HEK293 (cell line): ENCODE measurements at regions not wholly inside any gene's neighbourhood (a gene's known extent, or its start where the extent isn't known, plus 50 kb on each side); places are given as distances from the start of the nearest gene placed in this dataset.

Source experiments
- CTCF ChIA-PET: fragments of 350-600 bp; formaldehyde crosslinking; extraction: SDS; loops from one replicate; lab custom pipeline; 2021; ENCODE audit warnings: antibody characterized with exemption; lab: Yijun Ruan, JAX
- POLR2A ChIA-PET: fragments of 300-600 bp; formaldehyde crosslinking; extraction: SDS; loops from one replicate; lab custom pipeline; 2020; ENCODE audit warnings: antibody characterized with exemption, inconsistent platforms; lab: Yijun Ruan, JAX
- H3K27ac ChIP-seq: fragments of 200-500 bp; sonication (Bioruptor generic); 2 replicates; pipeline ENCODE4 v1.5.1; 2014; ENCODE audit warnings: low read depth, low read length, control low read depth, inconsistent platforms; ENCODE audit errors: extremely low read depth
- H3K36me3 ChIP-seq, 2 experiments: fragments of 200-500 bp in 1 of 2; sonication (Bioruptor generic) in 1 of 2; 1 replicate in 1 of 2; 2 replicates in 1 of 2; pipeline ENCODE4 v1.5.1; 2014 to 2017; ENCODE audit warnings: inconsistent platforms in 2 of 2, low read length in 2 of 2; ENCODE audit not compliant: control insufficient read depth in 2 of 2, insufficient read depth in 1 of 2
- H3K4me1 ChIP-seq: fragments of 200-500 bp; sonication (Bioruptor generic); 2 replicates; pipeline ENCODE4 v1.5.1; 2014; ENCODE audit warnings: mild to moderate bottlenecking, low read length, inconsistent platforms; ENCODE audit not compliant: control insufficient read depth, insufficient read depth
- H3K4me3 ChIP-seq: 2 replicates; pipeline ENCODE4 v1.5.1; 2011; ENCODE audit warnings: low read depth, mild to moderate bottlenecking, control low read depth, low read length, moderate library complexity
- H3K9me3 ChIP-seq: fragments of 200-500 bp; sonication (Bioruptor generic); 2 replicates; pipeline ENCODE4 v1.5.1; 2014; ENCODE audit warnings: low read depth, low read length, inconsistent platforms; ENCODE audit not compliant: control insufficient read depth, insufficient read depth
- EGR2 ChIP-seq: fragments of 450-650 bp; formaldehyde crosslinking; IDR thresholded peaks from 2 replicates; pipeline ENCODE4 v1.5.1; 2016; ENCODE audit warnings: low read depth, missing biosample characterization, missing genetic modification characterization
- GFI1B ChIP-seq: fragments of 450-650 bp; formaldehyde crosslinking; IDR thresholded peaks from 2 replicates; pipeline ENCODE4 v1.5.1; 2016; ENCODE audit warnings: missing biosample characterization, missing genetic modification characterization
- GLI2 ChIP-seq: fragments of 450-650 bp; formaldehyde crosslinking; IDR thresholded peaks from 2 replicates; pipeline ENCODE4; 2017; ENCODE audit warnings: missing biosample characterization, missing genetic modification characterization, low read depth, borderline replicate concordance
- KLF10 ChIP-seq: fragments of 450-650 bp; IDR thresholded peaks from 2 replicates; pipeline ENCODE4 v1.5.1; 2018; ENCODE audit warnings: missing biosample characterization, mild to moderate bottlenecking, missing genetic modification characterization
- SP3 ChIP-seq: fragments of 450-650 bp; formaldehyde crosslinking; IDR thresholded peaks from 2 replicates; pipeline ENCODE4 v1.5.1; 2016; ENCODE audit warnings: missing biosample characterization, missing genetic modification characterization
- TCF7L2 ChIP-seq: IDR thresholded peaks from 2 replicates; pipeline ENCODE4 v1.6.1; 2011; ENCODE audit warnings: low read depth, mild to moderate bottlenecking, inconsistent platforms, low read length, moderate library complexity, borderline replicate concordance
- ZBTB48 ChIP-seq: fragments of 450-650 bp; formaldehyde crosslinking; IDR thresholded peaks from 2 replicates; pipeline ENCODE4 v1.5.1; 2016; ENCODE audit warnings: missing biosample characterization, missing genetic modification characterization
- ZBTB7A ChIP-seq: fragments of 450-650 bp; formaldehyde crosslinking; IDR thresholded peaks from 2 replicates; pipeline ENCODE4 v1.5.1; 2016; ENCODE audit warnings: low read depth, missing biosample characterization, missing genetic modification characterization
- ZBTB8A ChIP-seq: fragments of 450-650 bp; formaldehyde crosslinking; IDR thresholded peaks from 2 replicates; pipeline ENCODE4 v1.5.1; 2016; ENCODE audit warnings: missing biosample characterization, missing genetic modification characterization
- ZNF112 ChIP-seq: fragments of 450-650 bp; formaldehyde crosslinking; IDR thresholded peaks from 2 replicates; pipeline ENCODE4 v1.5.0; 2017; ENCODE audit warnings: missing biosample characterization, missing genetic modification characterization
- ZNF274 ChIP-seq, 2 experiments: fragments of 200-500 bp in 1 of 2; fragments of 450-650 bp in 1 of 2; sonication (Bioruptor generic) in 1 of 2; formaldehyde crosslinking in 1 of 2; IDR thresholded peaks; 2 replicates each; pipeline versions ENCODE4 v1.5.1 to v1.6.1; 2014 to 2016; ENCODE audit warnings: borderline replicate concordance in 1 of 2, inconsistent platforms in 1 of 2, low read length in 1 of 2, missing biosample characterization in 1 of 2, missing genetic modification characterization in 1 of 2
- ZNF302 ChIP-seq: fragments of 450-650 bp; formaldehyde crosslinking; IDR thresholded peaks from 2 replicates; pipeline ENCODE4 v1.5.1; 2016; ENCODE audit warnings: missing biosample characterization, missing genetic modification characterization, low read depth
- ZNF416 ChIP-seq: fragments of 450-650 bp; formaldehyde crosslinking; IDR thresholded peaks from 2 replicates; pipeline ENCODE4 v1.5.1; 2016; ENCODE audit warnings: missing biosample characterization, missing genetic modification characterization
- ZNF510 ChIP-seq: fragments of 450-650 bp; formaldehyde crosslinking; IDR thresholded peaks from 2 replicates; pipeline ENCODE4 v1.5.1; 2018; ENCODE audit warnings: mild to moderate bottlenecking, missing genetic modification characterization, missing biosample characterization; ENCODE audit not compliant: insufficient replicate concordance
- ZNF76 ChIP-seq: fragments of 450-650 bp; formaldehyde crosslinking; IDR thresholded peaks from 2 replicates; pipeline ENCODE4; 2016; ENCODE audit warnings: low read depth, missing biosample characterization, missing genetic modification characterization, borderline replicate concordance
- TF ChIP-seq, protein P1 (sequence below): fragments of 450-650 bp; formaldehyde crosslinking; IDR thresholded peaks from 2 replicates; pipeline ENCODE4 v1.5.1; 2016; ENCODE audit warnings: missing biosample characterization, missing genetic modification characterization
- TF ChIP-seq, protein P2 (sequence below): fragments of 450-650 bp; formaldehyde crosslinking; IDR thresholded peaks from 2 replicates; pipeline ENCODE4 v1.5.1; 2017; ENCODE audit warnings: missing biosample characterization, missing genetic modification characterization
- TF ChIP-seq, protein P3 (sequence below): fragments of 450-650 bp; formaldehyde crosslinking; IDR thresholded peaks from 2 replicates; pipeline ENCODE4 v1.5.1; 2016; ENCODE audit warnings: missing biosample characterization, missing genetic modification characterization
- TF ChIP-seq, protein P4 (sequence below): fragments of 450-650 bp; formaldehyde crosslinking; IDR thresholded peaks from 2 replicates; pipeline ENCODE4 v1.5.1; 2016; ENCODE audit warnings: missing biosample characterization, missing genetic modification characterization, low read depth
- TF ChIP-seq, protein P5 (sequence below): fragments of 450-650 bp; formaldehyde crosslinking; IDR thresholded peaks from 2 replicates; pipeline ENCODE4 v1.5.1; 2017; ENCODE audit warnings: missing biosample characterization, missing genetic modification characterization

DNA sequence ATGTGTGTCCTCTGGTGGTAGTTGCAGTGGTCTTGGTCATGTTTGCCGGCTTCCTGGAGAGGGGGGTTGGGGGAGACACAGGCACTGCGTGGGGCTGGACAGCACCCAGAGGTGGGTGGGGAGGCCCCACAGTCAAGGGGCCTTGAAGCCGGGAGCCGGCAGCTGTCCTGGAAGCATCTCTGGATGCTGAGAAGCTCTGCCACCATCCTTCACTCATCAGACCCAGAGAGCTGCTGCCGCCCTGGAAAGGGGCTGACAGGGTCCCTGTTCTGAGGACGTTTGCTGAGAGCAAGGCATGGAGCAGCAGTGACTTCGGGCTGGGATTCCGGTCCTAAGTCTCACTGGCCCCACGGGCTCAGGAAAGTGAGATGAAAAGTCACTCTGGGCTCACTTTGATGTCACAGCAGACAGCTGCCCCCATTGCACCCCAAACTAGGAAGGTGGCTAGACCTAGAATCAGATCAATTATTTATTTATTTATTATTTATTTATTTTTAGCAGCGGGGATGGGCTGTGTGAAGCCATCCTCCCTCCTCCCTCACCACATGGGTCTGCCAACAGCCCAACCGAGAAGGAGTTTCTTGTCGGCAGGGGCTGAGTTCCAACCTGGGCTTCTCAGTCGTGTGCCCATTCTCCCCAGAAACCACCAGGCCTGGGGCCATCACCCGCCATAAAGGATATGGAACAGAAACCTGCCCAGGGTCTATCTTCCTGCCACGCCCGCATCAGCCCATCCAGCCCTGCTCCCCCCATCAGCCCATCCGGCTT, 547.4 kb downstream of the PTPRU start (continued):
- TF ChIP-seq, protein P1, sequence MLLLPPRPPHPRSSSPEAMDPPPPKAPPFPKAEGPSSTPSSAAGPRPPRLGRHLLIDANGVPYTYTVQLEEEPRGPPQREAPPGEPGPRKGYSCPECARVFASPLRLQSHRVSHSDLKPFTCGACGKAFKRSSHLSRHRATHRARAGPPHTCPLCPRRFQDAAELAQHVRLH (tag by site-specific recombination) = no peak
- no peak for TF ChIP-seq ZBTB8A (tag by site-specific recombination)

DNA sequence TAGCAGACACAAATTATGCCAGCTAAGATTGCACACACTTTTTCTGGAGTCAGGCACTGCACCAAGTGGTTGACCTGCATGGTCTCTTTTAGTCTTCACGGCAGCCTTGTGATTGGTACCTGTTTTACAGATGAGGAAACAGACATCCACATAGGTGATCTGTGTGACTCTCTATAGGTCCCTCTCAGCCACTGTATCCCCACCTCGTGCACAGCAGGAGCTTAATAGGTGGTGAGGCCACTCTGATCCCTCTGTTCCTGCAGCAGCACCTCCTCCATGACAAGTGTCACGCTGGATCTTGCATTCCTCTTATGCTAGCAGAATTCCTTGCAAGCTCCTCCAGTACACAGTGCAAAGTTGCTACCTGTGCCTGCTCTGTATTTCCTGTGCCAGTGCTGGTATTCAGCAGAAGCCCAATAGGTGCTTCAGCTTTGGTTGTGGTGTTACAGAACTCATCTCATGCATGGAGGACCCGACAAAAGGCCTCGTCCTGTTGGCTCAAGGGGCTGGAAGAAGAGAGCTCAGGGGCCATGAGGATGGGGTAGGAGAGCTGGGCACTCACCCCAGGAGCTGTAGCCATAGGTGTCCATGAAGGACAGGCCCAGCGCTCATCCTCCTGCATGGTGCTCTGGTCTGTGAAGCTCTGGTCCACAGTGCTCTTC, 546.7 kb downstream of the PTPRU start:
- TF ChIP-seq, protein P2, sequence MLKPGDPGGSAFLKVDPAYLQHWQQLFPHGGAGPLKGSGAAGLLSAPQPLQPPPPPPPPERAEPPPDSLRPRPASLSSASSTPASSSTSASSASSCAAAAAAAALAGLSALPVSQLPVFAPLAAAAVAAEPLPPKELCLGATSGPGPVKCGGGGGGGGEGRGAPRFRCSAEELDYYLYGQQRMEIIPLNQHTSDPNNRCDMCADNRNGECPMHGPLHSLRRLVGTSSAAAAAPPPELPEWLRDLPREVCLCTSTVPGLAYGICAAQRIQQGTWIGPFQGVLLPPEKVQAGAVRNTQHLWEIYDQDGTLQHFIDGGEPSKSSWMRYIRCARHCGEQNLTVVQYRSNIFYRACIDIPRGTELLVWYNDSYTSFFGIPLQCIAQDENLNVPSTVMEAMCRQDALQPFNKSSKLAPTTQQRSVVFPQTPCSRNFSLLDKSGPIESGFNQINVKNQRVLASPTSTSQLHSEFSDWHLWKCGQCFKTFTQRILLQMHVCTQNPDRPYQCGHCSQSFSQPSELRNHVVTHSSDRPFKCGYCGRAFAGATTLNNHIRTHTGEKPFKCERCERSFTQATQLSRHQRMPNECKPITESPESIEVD (tag by site-specific recombination) = no peak
- TF ChIP-seq ZNF112 (tag by site-specific recombination) (no peak), ZBTB7A (tag by site-specific recombination) (no peak), ZNF76 (no peak), ZNF510 (no peak), KLF10 (no peak), EGR2 (tag by site-specific recombination) (no peak)
- TF ChIP-seq, protein P3, sequence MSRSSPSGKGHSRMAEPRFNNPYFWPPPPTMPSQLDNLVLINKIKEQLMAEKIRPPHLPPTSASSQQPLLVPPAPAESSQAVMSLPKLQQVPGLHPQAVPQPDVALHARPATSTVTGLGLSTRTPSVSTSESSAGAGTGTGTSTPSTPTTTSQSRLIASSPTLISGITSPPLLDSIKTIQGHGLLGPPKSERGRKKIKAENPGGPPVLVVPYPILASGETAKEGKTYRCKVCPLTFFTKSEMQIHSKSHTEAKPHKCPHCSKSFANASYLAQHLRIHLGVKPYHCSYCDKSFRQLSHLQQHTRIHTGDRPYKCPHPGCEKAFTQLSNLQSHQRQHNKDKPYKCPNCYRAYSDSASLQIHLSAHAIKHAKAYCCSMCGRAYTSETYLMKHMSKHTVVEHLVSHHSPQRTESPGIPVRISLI (tag by site-specific recombination) = no peak
- TF ChIP-seq, protein P4, sequence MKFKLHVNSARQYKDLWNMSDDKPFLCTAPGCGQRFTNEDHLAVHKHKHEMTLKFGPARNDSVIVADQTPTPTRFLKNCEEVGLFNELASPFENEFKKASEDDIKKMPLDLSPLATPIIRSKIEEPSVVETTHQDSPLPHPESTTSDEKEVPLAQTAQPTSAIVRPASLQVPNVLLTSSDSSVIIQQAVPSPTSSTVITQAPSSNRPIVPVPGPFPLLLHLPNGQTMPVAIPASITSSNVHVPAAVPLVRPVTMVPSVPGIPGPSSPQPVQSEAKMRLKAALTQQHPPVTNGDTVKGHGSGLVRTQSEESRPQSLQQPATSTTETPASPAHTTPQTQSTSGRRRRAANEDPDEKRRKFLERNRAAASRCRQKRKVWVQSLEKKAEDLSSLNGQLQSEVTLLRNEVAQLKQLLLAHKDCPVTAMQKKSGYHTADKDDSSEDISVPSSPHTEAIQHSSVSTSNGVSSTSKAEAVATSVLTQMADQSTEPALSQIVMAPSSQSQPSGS (tag by site-specific recombination) = no peak
- H3K4me1 ChIP-seq = no peaks in the 10 kb centered on the region
- H3K9me3 ChIP-seq = no peaks in the 10 kb centered on the region
- H3K4me3 ChIP-seq = no peak overlapping the region
- ChIA-PET POLR2A (no interaction called here), CTCF (interaction anchor here (3.3 kb wide), 1 partner anchor 10 kb away, joined by 12 read pairs; no protein-coding TSS in a partner anchor)
- no peak overlapping the region for H3K27ac ChIP-seq
- H3K36me3 ChIP-seq = no peaks in the 10 kb centered on the region

DNA sequence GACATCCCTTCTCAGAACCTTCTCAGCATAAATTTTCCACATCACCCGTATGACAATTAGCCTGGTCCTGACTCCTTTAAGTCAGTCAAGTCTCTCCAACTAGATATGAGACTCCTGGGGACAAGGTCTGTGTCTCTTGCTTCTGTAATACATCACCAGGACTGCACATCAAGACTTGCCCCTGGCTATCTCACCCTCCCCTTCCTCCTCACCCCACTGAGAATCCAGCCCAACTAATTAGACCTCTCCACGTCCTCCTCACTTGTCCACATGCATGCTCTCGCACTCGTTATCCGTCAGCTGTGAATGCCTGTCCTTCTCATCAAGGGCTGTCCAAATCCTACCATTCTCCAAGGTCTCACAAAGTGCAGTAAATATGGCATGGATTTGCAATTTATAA, 542.8 kb downstream of the PTPRU start:
- Histone ChIP-seq H3K36me3 (no peaks in the 10 kb centered on the region), H3K4me1 (no peaks in the 10 kb centered on the region), H3K4me3 (no peak overlapping the region), H3K27ac (no peak overlapping the region), H3K9me3 (no peaks in the 10 kb centered on the region)
- ChIA-PET CTCF (no interaction called here), POLR2A (no interaction called here)
- TF ChIP-seq ZNF416 (tag by site-specific recombination) = no peak
- no peak for TF ChIP-seq GLI2
- no peak for TF ChIP-seq GFI1B
- TF ChIP-seq ZNF274 (IDR thresholded peaks at IDR 0.05; ENCODE audit: low read length) = no peak
- TF ChIP-seq ZNF274 (tag by site-specific recombination; IDR thresholded peaks at IDR 0.05; ENCODE audit: borderline replicate concordance) = no peak
- no peak for TF ChIP-seq SP3 (tag by site-specific recombination)
- TF ChIP-seq, protein P5, sequence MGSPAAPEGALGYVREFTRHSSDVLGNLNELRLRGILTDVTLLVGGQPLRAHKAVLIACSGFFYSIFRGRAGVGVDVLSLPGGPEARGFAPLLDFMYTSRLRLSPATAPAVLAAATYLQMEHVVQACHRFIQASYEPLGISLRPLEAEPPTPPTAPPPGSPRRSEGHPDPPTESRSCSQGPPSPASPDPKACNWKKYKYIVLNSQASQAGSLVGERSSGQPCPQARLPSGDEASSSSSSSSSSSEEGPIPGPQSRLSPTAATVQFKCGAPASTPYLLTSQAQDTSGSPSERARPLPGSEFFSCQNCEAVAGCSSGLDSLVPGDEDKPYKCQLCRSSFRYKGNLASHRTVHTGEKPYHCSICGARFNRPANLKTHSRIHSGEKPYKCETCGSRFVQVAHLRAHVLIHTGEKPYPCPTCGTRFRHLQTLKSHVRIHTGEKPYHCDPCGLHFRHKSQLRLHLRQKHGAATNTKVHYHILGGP = no peak
- no peak for TF ChIP-seq EGR2 (tag by site-specific recombination)
- TF ChIP-seq TCF7L2 = no peak
- TF ChIP-seq ZNF302 (tag by site-specific recombination) = no peak
- no peak for TF ChIP-seq ZBTB48 (tag by site-specific recombination)
